ENCODE measurements at regions not wholly inside any gene's neighbourhood (a gene's known extent, or its start where the extent isn't known, plus 50 kb on each side); places are given as distances from the start of the nearest gene placed in this dataset.

DNA sequence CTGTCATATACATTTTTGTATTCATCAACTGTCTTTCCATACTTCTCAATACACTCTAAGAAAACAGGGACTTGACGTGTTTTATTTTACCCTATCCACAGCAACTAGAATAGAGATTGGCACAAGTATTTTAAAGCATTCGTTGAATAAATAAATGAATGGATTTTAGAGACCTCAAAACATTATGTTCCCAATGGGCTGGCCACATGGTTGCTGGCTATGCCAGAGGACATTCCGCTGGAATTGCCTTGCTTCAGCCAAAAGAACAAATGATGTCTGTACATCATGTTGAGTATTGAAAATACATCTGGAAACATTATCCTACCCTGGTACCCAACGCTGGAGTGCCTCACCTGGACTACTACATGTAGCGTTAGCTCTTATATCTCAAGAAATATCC, 132.8 kb upstream of the RAP1B start:
- no peak for TF ChIP-seq EZH2phosphoT487 (IDR thresholded peaks at IDR 0.05; ENCODE audit: borderline replicate concordance, low read depth)
- TF ChIP-seq, protein P1, sequence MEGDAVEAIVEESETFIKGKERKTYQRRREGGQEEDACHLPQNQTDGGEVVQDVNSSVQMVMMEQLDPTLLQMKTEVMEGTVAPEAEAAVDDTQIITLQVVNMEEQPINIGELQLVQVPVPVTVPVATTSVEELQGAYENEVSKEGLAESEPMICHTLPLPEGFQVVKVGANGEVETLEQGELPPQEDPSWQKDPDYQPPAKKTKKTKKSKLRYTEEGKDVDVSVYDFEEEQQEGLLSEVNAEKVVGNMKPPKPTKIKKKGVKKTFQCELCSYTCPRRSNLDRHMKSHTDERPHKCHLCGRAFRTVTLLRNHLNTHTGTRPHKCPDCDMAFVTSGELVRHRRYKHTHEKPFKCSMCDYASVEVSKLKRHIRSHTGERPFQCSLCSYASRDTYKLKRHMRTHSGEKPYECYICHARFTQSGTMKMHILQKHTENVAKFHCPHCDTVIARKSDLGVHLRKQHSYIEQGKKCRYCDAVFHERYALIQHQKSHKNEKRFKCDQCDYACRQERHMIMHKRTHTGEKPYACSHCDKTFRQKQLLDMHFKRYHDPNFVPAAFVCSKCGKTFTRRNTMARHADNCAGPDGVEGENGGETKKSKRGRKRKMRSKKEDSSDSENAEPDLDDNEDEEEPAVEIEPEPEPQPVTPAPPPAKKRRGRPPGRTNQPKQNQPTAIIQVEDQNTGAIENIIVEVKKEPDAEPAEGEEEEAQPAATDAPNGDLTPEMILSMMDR (IDR thresholded peaks at IDR 0.05) = no peak
- TF ChIP-seq EP300 (IDR thresholded peaks at IDR 0.05; ENCODE audit: borderline replicate concordance in 1 of 2, low read depth in 1 of 2, low read length in 1 of 2) = no peak
- no peak for TF ChIP-seq NRF1 (IDR thresholded peaks at IDR 0.05; ENCODE audit: low read depth, low read length)
- no peak for TF ChIP-seq POLR2AphosphoS5 (IDR thresholded peaks at IDR 0.05; ENCODE audit: low read depth, low read length)
